ENCODE measurements at regions not wholly inside any gene's neighbourhood (a gene's known extent, or its start where the extent isn't known, plus 50 kb on each side); places are given as distances from the start of the nearest gene placed in this dataset.
"Not testable (repeated sequence)": the region's sequence is repeated elsewhere in the genome, so short reads cannot be mapped to it uniquely, and the experiment has no call there.

GRCh38 chr2:184031402-184032147 lies 566.8 kb upstream of the ZNF804A start:
- no peak for DNase-seq

- no peak for DNase-seq
Observed at GRCh38 chr2:184032983-184033382, 565.3 kb upstream of the ZNF804A start.

GRCh38 chr2:184037273-184037672 lies 561.1 kb upstream of the ZNF804A start:
- DNase-seq, result no peak

- DNase-seq, result no peak
Observed at GRCh38 chr2:184039493-184039892, 558.8 kb upstream of the ZNF804A start.

GRCh38 chr2:184040230-184040629 lies 558.1 kb upstream of the ZNF804A start:
- DNase-seq, result no peak

- no peak for DNase-seq
Observed at GRCh38 chr2:184041077-184041476, 557.3 kb upstream of the ZNF804A start.

GRCh38 chr2:184041777-184042176 lies 556.6 kb upstream of the ZNF804A start:
- DNase-seq, result no peak

- no peak for DNase-seq
Observed at GRCh38 chr2:184047536-184047935, 550.8 kb upstream of the ZNF804A start.

- DNase-seq, result no peak
Observed at GRCh38 chr2:184049566-184049965, 548.8 kb upstream of the ZNF804A start.

GRCh38 chr2:184053326-184053725 lies 545.0 kb upstream of the ZNF804A start:
- DNase-seq, result no peak

- DNase-seq, result not testable (repeated sequence)
Observed at GRCh38 chr2:184054419-184054818, 543.9 kb upstream of the ZNF804A start.

- DNase-seq, result no peak
Observed at GRCh38 chr2:184057910-184058309, 540.4 kb upstream of the ZNF804A start.

GRCh38 chr2:184060268-184060667 lies 538.1 kb upstream of the ZNF804A start:
- not testable (repeated sequence) for DNase-seq

GRCh38 chr2:184067502-184067901 lies 530.8 kb upstream of the ZNF804A start:
- DNase-seq, result no peak

GRCh38 chr2:184072470-184072869 lies 525.9 kb upstream of the ZNF804A start:
- DNase-seq, result no peak

- DNase-seq, result no peak
Observed at GRCh38 chr2:184078496-184078895, 519.8 kb upstream of the ZNF804A start.

- no peak for DNase-seq
Observed at GRCh38 chr2:184091456-184091855, 506.9 kb upstream of the ZNF804A start.

GRCh38 chr2:184113696-184114403 lies 484.5 kb upstream of the ZNF804A start:
- no peak for DNase-seq

- no peak for DNase-seq
Observed at GRCh38 chr2:184114439-184114838, 483.9 kb upstream of the ZNF804A start.

- DNase-seq, result no peak
Observed at GRCh38 chr2:184119989-184120800, 478.1 kb upstream of the ZNF804A start.

GRCh38 chr2:184125867-184126266 lies 472.5 kb upstream of the ZNF804A start:
- DNase-seq, result no peak

- no peak for DNase-seq
Observed at GRCh38 chr2:184129073-184129472, 469.3 kb upstream of the ZNF804A start.

GRCh38 chr2:184137955-184138354 lies 460.4 kb upstream of the ZNF804A start:
- no peak for DNase-seq

GRCh38 chr2:184141866-184142265 lies 456.5 kb upstream of the ZNF804A start:
- DNase-seq, result no peak

All from activated CD4-positive, alpha-beta T cell treated with anti-CD3 and anti-CD28 coated beads, Interleukin-2, Interleukin-6, amounts not matched to agents 100 ng/mL and 50 ng/mL, durations not matched to agents 16 hours and 8 hours (primary cell).